HepG2 (cell line): ENCODE measurements at regions not wholly inside any gene's neighbourhood (a gene's known extent, or its start where the extent isn't known, plus 50 kb on each side); places are given as distances from the start of the nearest gene placed in this dataset.

Experiments
- ATAC-seq: fragments of 200-7000 bp; cut with Tn5 transposase; 3 replicates; pipeline ENCODE4 v1.9.1; 2020; ENCODE audit warnings: mild to moderate bottlenecking, moderate library complexity
- BruUV-seq: library from RNA; stranded (reverse); fragments of 400-500 nt; replicated peaks from 2 replicates; lab custom pipeline; 2021; lab: Mats Ljungman, UMichigan
- CTCF ChIA-PET: fragments of 300-600 bp; formaldehyde crosslinking; extraction: SDS; loops from one replicate; lab custom pipeline; 2021; ENCODE audit warnings: low total read pairs, inconsistent platforms, low intra/inter-chr PET ratio; lab: Yijun Ruan, JAX
- POLR2A ChIA-PET: fragments of 350-600 bp; sonication (Branson Sonifier 250); formaldehyde crosslinking; loops from one replicate; lab custom pipeline; 2020; ENCODE audit warnings: antibody characterized with exemption, inconsistent platforms; lab: Yijun Ruan, JAX
- DNase-seq: peaks from one replicate; pipeline ENCODE4 v3.0.0-alpha.2; 2015; ENCODE audit warnings: low spot score
- FAIRE-seq: peaks from 3 replicates; lab custom pipeline; 2011; peaks lifted over from hg19 to GRCh38; lab: Jason Lieb, UNC
- H2AFZ ChIP-seq: one replicate; pipeline ENCODE4 v1.6.1; 2011; ENCODE audit warnings: low read length, inconsistent platforms
- H3K27ac ChIP-seq: fragments of 300-600 bp; 3 replicates; pipeline ENCODE4 v1.8.0; 2011; ENCODE audit warnings: mixed run types, mild to moderate bottlenecking, mixed read lengths, low read length, inconsistent platforms; ENCODE audit not compliant: insufficient read depth; ENCODE audit errors: extremely low read length
- H3K27me3 ChIP-seq, 2 experiments: fragments of 200-600 bp in 1 of 2; 2 replicates in 1 of 2; 3 replicates in 1 of 2; pipeline versions ENCODE4 v1.6.0 to v1.8.0; 2011; ENCODE audit warnings: low read length in 2 of 2, mild to moderate bottlenecking in 2 of 2, moderate library complexity in 2 of 2, inconsistent platforms in 1 of 2; ENCODE audit not compliant: insufficient read depth in 2 of 2, control insufficient read depth in 1 of 2
- H3K36me3 ChIP-seq, 2 experiments: fragments of 200-600 bp in 1 of 2; replicated peaks in 1 of 2; 2 replicates in 1 of 2; 3 replicates in 1 of 2; pipeline versions ENCODE4 v1.5.1 to v1.8.0; 2011; ENCODE audit warnings: low read length in 2 of 2, inconsistent platforms in 1 of 2; ENCODE audit not compliant: insufficient read depth in 2 of 2, control insufficient read depth in 1 of 2
- H3K4me1 ChIP-seq: 2 replicates; pipeline ENCODE4 v1.5.1; 2012; ENCODE audit warnings: low read length, inconsistent platforms; ENCODE audit not compliant: insufficient read depth
- H3K4me2 ChIP-seq: 2 replicates; pipeline ENCODE4 v1.6.0; 2011; ENCODE audit warnings: low read depth, low read length, inconsistent platforms
- H3K4me3 ChIP-seq, 3 experiments: fragments of 200-600 bp in 1 of 3; sonication (generic), shearing (Covaris generic) in 1 of 3; replicated peaks in 1 of 3; 2 replicates each; pipeline ENCODE4 v1.5.1; 2011 to 2016; ENCODE audit warnings: low read length in 3 of 3, inconsistent platforms in 2 of 3, low read depth in 2 of 3, mild to moderate bottlenecking in 2 of 3, control low read depth in 1 of 3, mixed read lengths in 1 of 3; ENCODE audit not compliant: insufficient read depth in 1 of 3
- H3K79me2 ChIP-seq: one replicate; pipeline ENCODE4 v1.6.1; 2011; ENCODE audit warnings: low read length, inconsistent platforms; ENCODE audit not compliant: insufficient read depth
- H3K9ac ChIP-seq: 2 replicates; pipeline ENCODE4 v1.6.0; 2011; ENCODE audit warnings: mild to moderate bottlenecking, low read depth, low read length, inconsistent platforms; ENCODE audit not compliant: insufficient read depth
- H3K9me3 ChIP-seq: 2 replicates; pipeline ENCODE4 v1.5.1; 2012; ENCODE audit warnings: mild to moderate bottlenecking, low read length
- H4K20me1 ChIP-seq: 2 replicates; pipeline ENCODE4 v1.6.0; 2011; ENCODE audit warnings: inconsistent platforms, mild to moderate bottlenecking, low read length, moderate library complexity; ENCODE audit not compliant: insufficient read depth
- AFF4 ChIP-seq: sonication (generic); formaldehyde crosslinking; IDR thresholded peaks from 2 replicates; pipeline ENCODE4 v1.4.0; 2020; ENCODE audit warnings: missing genetic modification reagents
- CREM ChIP-seq, 2 experiments: sonication (generic) in 1 of 2; formaldehyde crosslinking in 1 of 2; IDR thresholded peaks; 2 replicates each; pipeline versions ENCODE4 v1.4.0 to v1.6.1; 2016 to 2020; ENCODE audit warnings: antibody characterized with exemption in 1 of 2, mild to moderate bottlenecking in 1 of 2, missing genetic modification reagents in 1 of 2
- DMAP1 ChIP-seq: IDR thresholded peaks from 2 replicates; pipeline ENCODE4 v1.6.1; 2016
- HNRNPL ChIP-seq: fragments of 200-400 bp; formaldehyde crosslinking; IDR thresholded peaks from 2 replicates; pipeline ENCODE4 v1.6.1; 2017; ENCODE audit warnings: mild to moderate bottlenecking, low read depth, low read length
- SRY ChIP-seq: sonication (generic); formaldehyde crosslinking; IDR thresholded peaks from 2 replicates; pipeline ENCODE4 v1.8.0; 2022; ENCODE audit warnings: mild to moderate bottlenecking, missing genetic modification reagents
- XRCC5 ChIP-seq: fragments of 200-400 bp; formaldehyde crosslinking; optimal IDR thresholded peaks from 2 replicates; pipeline ENCODE3; 2017; ENCODE audit warnings: mild to moderate bottlenecking, low read length
- ZSCAN21 ChIP-seq: sonication (generic); formaldehyde crosslinking; IDR thresholded peaks from 2 replicates; pipeline ENCODE4 v1.8.0; 2022; ENCODE audit warnings: mild to moderate bottlenecking, missing genetic modification reagents, moderate library complexity, borderline replicate concordance
- WGBS: methylation state at CpG from one replicate; pipeline ENCODE4 v1.1.6; 2017; ENCODE audit warnings: low lambda C conversion rate; 5-methylcytosine and 5-hydroxymethylcytosine counted together
- in situ Hi-C: cut with HindIII; loops from 2 replicates; pipeline ENCODE4 v1.10.0; 2017; ENCODE audit warnings: low pct_unique_long_range_greater_than_20kb; ENCODE audit not compliant: extremely low pct_ligation_motif_present
- intact Hi-C: fragments of 100-400 bp; cut with micrococcal nuclease; formaldehyde crosslinking; loops from one replicate; pipeline ENCODE4 v1.10.0; 2022; ENCODE audit not compliant: unreplicated experiment

DNA sequence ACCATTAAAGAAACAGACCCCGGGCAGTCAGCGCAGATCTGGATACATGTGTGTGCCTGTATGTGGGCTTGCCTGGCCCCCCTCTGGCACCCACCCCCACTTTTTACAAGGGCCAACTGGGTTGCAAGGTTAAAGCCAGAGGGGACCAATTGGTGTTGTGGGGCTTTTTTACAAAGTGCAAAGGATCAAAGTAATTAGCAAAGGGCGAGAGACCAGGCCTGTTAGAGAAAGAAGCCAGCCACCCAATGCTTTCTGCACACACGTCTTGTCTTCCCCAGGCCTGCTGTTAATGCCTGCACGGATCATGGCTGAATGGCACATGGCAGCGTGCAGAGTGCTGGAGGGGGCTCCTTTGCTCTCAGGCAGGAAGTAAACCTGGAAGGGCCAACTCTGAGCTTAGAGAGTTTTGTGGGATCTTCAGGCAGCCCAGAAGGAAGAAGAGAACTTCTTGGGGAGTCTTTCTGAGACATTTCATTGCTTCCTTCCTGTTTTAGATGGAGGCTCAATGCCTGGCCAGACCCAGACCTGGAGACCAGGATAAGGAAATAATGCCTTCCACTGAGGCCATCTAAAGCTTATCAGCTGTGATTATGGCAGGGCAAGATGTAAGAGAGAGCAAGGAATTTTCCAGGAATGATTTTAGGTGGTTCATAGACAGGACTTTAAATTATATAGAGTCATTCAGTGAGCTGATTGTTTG lies 523.4 kb upstream of the TBX3 start (continued):
- TF ChIP-seq HNRNPL = no peak
- no peak for TF ChIP-seq CREM (IDR thresholded peaks at IDR 0.05)
- no peak for TF ChIP-seq CREM (CRISPR knock-in tag; IDR thresholded peaks at IDR 0.05)
- TF ChIP-seq ZSCAN21 (CRISPR knock-in tag) = no peak
- TF ChIP-seq XRCC5 = no peak
- TF ChIP-seq SRY (CRISPR knock-in tag) = no peak
- no peak for TF ChIP-seq DMAP1 (CRISPR knock-in tag)
- TF ChIP-seq AFF4 (CRISPR knock-in tag) = no peak

DNA sequence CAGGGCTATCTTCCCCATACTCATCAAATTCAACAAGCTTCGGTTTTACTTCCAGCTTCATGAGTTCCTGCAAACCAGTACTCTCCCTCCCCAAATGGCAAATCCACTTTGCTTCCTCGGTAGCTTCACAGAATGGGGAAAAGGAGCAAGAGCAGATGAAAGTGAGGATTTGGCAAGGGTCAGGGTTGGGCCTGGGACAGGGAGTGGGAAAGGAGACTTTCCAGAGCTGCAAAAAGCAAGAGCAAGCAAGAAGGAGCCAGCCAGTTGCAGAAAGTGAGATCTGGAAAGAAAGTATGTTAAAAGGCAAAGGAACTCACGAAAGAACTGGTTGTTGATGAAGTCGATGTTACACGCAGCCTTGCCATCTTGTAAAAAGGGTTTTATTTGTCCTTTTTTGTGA lies 522.8 kb upstream of the TBX3 start:
- POLR2A ChIA-PET = no interaction called here
- no peak overlapping the region for H3K4me2 ChIP-seq
- no peak overlapping the region for H3K27ac ChIP-seq
- in situ Hi-C loops = no loop called here
- H3K9ac ChIP-seq = no peak overlapping the region
- WGBS = 38% methylated on average over 5 of the region's 5 CpGs
- no peaks in the 10 kb centered on the region for H3K36me3 ChIP-seq
- no peaks in the 10 kb centered on the region for H3K9me3 ChIP-seq
- peaks cover 0 to 18% of the 10 kb centered on the region in 2 experiments; a peak in 2 of 5 replicates for H3K27me3 ChIP-seq
- no peaks in the 10 kb centered on the region for H3K4me1 ChIP-seq
- CTCF ChIA-PET = no interaction called here
- no peaks in the 10 kb centered on the region for H4K20me1 ChIP-seq
- TF ChIP-seq AFF4 (CRISPR knock-in tag) = no peak
- no peak overlapping the region for H3K4me3 ChIP-seq
- no peak overlapping the region for H2AFZ ChIP-seq
- H3K79me2 ChIP-seq = no peaks in the 10 kb centered on the region
- ATAC-seq (no peak), DNase-seq (no peak), FAIRE-seq (no peak)
- no TSS peak for BruUV-seq
- intact Hi-C loops = no loop called here
